ENCODE measurements at regions not wholly inside any gene's neighbourhood (a gene's known extent, or its start where the extent isn't known, plus 50 kb on each side); places are given as distances from the start of the nearest gene placed in this dataset.

DNA sequence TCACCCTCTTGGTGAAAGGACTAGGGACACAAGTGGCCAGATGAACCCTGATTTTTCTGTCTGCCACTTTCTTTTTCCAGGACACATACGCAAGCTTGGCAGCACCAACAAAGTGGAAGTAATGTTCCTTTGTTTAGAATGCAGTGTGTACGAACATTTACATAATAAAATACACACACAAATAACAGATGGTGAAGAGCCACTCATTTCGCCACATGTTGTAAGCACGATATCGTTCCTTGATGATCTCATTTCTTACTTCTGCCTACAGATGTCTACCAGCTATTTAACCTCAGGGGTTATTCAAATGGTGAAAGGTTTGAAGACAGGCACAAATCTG is 670.2 kb upstream of the CXADR start:
- TF ChIP-seq, protein P1, sequence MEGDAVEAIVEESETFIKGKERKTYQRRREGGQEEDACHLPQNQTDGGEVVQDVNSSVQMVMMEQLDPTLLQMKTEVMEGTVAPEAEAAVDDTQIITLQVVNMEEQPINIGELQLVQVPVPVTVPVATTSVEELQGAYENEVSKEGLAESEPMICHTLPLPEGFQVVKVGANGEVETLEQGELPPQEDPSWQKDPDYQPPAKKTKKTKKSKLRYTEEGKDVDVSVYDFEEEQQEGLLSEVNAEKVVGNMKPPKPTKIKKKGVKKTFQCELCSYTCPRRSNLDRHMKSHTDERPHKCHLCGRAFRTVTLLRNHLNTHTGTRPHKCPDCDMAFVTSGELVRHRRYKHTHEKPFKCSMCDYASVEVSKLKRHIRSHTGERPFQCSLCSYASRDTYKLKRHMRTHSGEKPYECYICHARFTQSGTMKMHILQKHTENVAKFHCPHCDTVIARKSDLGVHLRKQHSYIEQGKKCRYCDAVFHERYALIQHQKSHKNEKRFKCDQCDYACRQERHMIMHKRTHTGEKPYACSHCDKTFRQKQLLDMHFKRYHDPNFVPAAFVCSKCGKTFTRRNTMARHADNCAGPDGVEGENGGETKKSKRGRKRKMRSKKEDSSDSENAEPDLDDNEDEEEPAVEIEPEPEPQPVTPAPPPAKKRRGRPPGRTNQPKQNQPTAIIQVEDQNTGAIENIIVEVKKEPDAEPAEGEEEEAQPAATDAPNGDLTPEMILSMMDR (IDR thresholded peaks at IDR 0.05) = no peak
- TF ChIP-seq POLR2A (IDR thresholded peaks at IDR 0.05) = no peak

Measured in prostate gland (tissue), 2 donors.